NB4 (cell line): ENCODE measurements at regions not wholly inside any gene's neighbourhood (a gene's known extent, or its start where the extent isn't known, plus 50 kb on each side); places are given as distances from the start of the nearest gene placed in this dataset.

ENCODE experiments used
- DNase-seq: peaks from one replicate; pipeline ENCODE4 v3.0.0; 2010; ENCODE audit warnings: low read depth
- H3K4me3 ChIP-seq: one replicate; pipeline ENCODE4 v1.5.1; 2011; ENCODE audit warnings: mild to moderate bottlenecking, low read depth, low read length, moderate library complexity
- CTCF ChIP-seq: IDR thresholded peaks from one replicate; pipeline ENCODE4 v1.5.1; 2012; ENCODE audit warnings: low read depth, low read length
- MYC ChIP-seq: IDR thresholded peaks from 2 replicates; pipeline ENCODE4 v1.6.1; 2011; ENCODE audit warnings: low read depth, low read length
- POLR2A ChIP-seq: IDR thresholded peaks from 2 replicates; pipeline ENCODE4 v1.6.1; 2011; ENCODE audit warnings: mild to moderate bottlenecking; ENCODE audit not compliant: insufficient read length; ENCODE audit errors: extremely low read depth
- TF ChIP-seq, protein P1 (sequence below): IDR thresholded peaks from 2 replicates; pipeline ENCODE4 v1.6.1; 2011; ENCODE audit warnings: low read depth, low read length

DNA sequence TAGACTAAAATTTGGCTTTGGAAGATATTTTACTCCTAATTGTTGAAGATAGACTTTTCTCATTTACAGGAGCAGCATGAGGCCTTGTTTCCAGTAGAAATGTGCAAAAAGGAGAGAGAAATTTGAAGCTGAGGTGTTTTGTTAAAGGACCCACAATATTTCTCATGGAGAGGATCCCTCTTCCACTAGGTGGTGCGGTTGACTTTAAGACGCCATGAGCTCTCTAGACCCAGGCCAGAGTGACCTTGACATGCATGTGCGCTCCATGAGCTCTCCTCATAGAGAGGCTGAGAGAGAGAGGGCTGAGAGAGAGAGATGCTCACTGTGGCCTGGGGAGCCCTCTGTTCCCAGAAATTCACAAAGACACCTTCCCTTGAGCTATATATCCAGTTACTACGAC lies 861.2 kb upstream of the EYS start:
- H3K4me3 ChIP-seq = no peak overlapping the region
- TF ChIP-seq MYC (no peak), POLR2A (no peak), CTCF (no peak)
- TF ChIP-seq, protein P1, sequence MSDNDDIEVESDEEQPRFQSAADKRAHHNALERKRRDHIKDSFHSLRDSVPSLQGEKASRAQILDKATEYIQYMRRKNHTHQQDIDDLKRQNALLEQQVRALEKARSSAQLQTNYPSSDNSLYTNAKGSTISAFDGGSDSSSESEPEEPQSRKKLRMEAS = no peak
- DNase-seq = peak; percentile 30

- H3K4me3 ChIP-seq = no peak overlapping the region
- no peak for DNase-seq
- TF ChIP-seq POLR2A (no peak), CTCF (no peak), MYC (no peak)
- TF ChIP-seq, protein P1 = no peak
Observed at GRCh38 chr6:66561479-66561878, 854.5 kb upstream of the EYS start.

DNA sequence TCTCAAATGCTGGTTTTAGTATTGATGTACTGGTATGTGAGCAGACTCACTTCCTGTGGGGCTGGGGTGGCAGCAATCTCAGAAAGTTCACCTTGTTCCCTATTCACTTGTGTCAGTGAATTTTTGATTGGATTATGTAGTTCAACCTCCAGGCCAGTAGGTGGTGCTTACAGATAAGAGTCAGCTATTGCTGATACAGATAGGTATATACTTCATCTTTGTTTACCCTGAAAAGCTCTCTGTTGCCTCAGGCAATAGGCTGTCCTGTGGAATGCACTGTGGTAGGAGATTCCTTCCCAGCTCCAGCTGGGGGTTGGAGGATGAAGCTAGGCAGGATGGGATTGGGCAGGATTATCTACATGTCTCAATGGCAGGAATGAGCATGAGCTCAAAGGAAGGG lies 851.2 kb upstream of the EYS start:
- peak; percentile 44 for DNase-seq
- TF ChIP-seq, protein P1 = no peak
- peak; percentile 38 for TF ChIP-seq CTCF
- no peak overlapping the region for H3K4me3 ChIP-seq

GRCh38 chr6:66556936-66557335 lies 849.9 kb upstream of the EYS start:
- no peak for DNase-seq
- no peak overlapping the region for H3K4me3 ChIP-seq
- TF ChIP-seq, protein P1 = no peak
- TF ChIP-seq CTCF (no peak), MYC (no peak), POLR2A (no peak)

DNA sequence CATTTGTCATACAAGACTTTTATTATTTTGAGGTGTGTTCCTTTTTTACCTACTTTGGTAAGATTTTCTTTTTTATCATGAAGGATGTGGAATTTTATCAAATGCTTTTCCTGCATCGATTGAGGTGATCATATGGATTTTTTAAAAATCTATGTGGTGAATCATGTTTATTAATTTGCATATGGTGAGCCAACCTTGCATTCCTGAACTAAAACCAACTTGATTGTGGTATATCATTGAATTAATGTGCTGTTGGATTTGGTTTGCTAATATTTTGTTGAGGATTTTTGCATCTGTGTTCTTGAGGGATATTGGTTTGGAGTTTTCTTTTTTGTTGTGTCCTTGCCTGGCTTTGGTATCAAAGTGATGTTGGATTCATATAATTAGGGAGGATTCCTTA lies 848.1 kb upstream of the EYS start:
- no peak overlapping the region for H3K4me3 ChIP-seq
- TF ChIP-seq, protein P1 = no peak
- TF ChIP-seq MYC (no peak), CTCF (no peak), POLR2A (no peak)
- DNase-seq = no peak

DNA sequence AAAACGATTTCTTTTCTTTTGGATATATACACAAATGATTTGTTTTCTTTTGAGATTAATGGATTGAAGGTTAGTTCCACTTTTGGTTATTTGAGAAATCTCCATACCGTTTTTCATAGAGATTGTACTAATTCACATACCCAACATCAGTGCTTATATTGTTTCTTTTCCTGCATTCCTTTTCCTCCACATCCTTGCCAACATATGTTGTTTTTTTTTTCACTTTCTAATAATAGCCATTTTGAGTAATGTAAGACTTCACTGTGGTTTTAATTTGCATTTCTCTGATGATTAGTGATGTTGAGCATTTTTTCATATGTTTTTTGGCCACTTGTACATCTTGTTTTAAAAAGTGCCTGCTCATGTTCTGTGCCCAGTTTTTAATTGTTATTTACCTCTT lies 846.4 kb upstream of the EYS start:
- H3K4me3 ChIP-seq = no peak overlapping the region
- DNase-seq = no peak
- no peak for TF ChIP-seq CTCF
- no peak for TF ChIP-seq MYC
- no peak for TF ChIP-seq POLR2A
- TF ChIP-seq, protein P1 = no peak
